Activated CD8-positive, alpha-beta memory T cell treated with anti-CD3 and anti-CD28 coated beads, Interleukin-2, amount 50 U/mL, for 1 hour (primary cell): ENCODE measurements at regions not wholly inside any gene's neighbourhood (a gene's known extent, or its start where the extent isn't known, plus 50 kb on each side); places are given as distances from the start of the nearest gene placed in this dataset.
"Not testable (repeated sequence)": the region's sequence is repeated elsewhere in the genome, so short reads cannot be mapped to it uniquely, and the experiment has no call there.

Experiments used
- DNase-seq: peaks from one replicate; pipeline ENCODE4 v3.0.0-alpha.2; 2020; ENCODE audit errors: extremely low read depth

DNA sequence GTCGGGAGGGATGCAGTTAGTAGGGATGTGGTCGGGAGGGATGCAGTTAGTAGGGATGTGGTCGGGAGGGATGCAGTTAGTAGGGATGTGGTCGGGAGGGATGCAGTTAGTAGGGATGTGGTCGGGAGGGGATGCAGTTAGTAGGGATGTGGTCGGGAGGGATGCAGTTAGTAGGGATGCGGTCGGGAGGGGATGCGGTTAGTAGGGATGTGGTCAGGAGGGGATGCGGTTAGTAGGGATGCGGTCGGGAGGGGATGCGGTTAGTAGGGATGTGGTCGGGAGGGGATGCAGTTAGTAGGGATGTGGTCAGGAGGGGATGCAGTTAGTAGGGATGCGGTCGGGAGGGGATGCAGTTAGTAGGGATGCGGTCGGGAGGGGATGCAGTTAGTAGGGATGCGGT, 96.2 kb downstream of the BDH1 start:
- DNase-seq, result not testable (repeated sequence)

DNA sequence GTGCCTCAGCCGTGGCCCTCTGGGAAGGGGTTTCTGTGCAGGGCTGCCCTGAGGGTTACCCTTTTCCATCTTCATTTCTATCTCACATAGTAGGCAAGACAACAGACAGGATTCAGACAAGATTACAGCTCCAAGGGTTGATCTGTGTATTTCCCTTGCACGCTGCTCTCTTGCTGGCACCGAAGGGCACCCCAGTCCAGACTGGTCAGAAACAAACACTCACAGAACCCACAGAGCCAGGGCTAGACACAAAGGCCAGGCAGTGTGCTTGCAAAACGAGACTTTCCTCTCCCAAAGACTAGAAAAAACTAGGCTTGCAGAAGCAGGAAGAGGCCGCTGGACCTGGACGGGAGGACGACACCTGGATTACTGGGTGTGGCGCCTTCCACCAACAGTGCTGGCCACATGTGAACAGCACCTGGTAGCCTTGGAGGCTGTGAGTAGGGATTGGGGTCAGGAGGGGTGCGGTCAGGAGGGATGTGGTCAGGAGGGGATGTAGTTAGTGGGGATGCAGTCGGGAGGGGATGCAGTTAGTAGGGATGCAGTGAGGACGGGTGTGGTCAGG, 96.8 kb downstream of the BDH1 start:
- no peak for DNase-seq

- no peak for DNase-seq
Measured at GRCh38 chr3:197458179-197458707, 97.5 kb downstream of the BDH1 start.

- DNase-seq, result no peak
Measured at GRCh38 chr3:197456261-197457091, 99.3 kb downstream of the BDH1 start.

GRCh38 chr3:197454841-197455240, 100.9 kb downstream of the BDH1 start:
- not testable (repeated sequence) for DNase-seq

- no peak for DNase-seq
Measured at GRCh38 chr3:197454014-197454413, 101.8 kb downstream of the BDH1 start.

- DNase-seq, result no peak
Measured at GRCh38 chr3:197450810-197451209, 105.0 kb downstream of the BDH1 start.

DNA sequence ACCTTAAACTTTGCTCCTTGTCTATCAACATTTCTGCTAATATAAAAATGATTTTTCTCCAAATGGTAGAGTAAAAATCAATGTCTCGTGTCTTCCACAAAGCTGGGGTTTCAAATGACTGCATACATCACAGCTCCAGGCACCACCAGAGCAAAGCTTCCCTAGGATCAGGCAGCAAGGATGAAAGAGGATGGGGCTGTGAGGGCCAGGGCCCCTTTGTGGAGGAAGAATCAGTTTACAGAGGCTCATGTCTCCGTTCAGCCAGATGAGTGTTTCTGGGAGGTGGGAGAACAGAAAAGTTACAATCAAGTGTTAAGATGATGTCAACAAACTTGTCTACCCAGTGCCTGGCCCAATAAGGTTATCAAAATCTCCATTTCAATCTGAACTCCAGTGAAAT, 105.5 kb downstream of the BDH1 start:
- DNase-seq, result no peak

GRCh38 chr3:197449181-197449580, 106.6 kb downstream of the BDH1 start:
- not testable (repeated sequence) for DNase-seq

DNA sequence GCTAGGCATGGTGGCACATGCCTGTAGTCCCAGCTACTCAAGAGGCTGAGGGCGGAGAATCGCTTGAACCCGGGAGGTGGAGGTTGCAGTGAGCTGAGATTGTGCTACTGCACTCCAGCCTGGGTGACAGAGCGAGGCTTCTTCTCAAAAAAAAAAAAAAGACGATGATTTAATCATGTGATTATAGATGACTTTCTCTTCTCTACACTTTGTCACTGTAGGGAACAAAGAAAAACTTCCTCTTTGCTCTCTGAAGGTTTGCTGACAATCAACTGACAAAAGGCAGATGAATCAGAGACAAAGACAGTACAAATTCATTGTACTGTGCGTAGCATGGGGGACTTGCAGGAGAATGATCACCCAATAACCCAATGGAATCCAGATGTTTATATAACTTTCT, 108.0 kb downstream of the BDH1 start:
- DNase-seq, result not testable (repeated sequence)

DNA sequence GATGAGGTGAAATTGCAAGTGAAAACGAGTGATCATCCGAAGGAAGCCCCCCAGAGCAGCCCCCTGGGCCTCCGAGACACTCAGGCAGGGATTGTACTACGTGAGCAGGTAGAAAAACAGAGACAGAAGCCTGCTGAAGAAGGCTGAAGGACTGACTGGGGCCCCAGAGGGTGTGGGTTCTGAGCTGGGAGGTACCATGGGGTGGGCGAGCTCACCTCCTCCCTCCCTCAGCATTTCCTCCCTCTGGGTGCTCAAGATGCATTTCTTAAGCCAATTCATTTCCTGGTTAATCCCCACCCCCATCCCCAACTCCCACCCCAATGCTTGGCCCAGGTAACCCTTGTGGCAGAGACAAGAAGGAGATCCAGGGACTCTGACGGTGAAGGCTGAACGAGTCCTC, 108.7 kb downstream of the BDH1 start:
- DNase-seq, result no peak

GRCh38 chr3:197446700-197447056, 109.1 kb downstream of the BDH1 start:
- no peak for DNase-seq

DNA sequence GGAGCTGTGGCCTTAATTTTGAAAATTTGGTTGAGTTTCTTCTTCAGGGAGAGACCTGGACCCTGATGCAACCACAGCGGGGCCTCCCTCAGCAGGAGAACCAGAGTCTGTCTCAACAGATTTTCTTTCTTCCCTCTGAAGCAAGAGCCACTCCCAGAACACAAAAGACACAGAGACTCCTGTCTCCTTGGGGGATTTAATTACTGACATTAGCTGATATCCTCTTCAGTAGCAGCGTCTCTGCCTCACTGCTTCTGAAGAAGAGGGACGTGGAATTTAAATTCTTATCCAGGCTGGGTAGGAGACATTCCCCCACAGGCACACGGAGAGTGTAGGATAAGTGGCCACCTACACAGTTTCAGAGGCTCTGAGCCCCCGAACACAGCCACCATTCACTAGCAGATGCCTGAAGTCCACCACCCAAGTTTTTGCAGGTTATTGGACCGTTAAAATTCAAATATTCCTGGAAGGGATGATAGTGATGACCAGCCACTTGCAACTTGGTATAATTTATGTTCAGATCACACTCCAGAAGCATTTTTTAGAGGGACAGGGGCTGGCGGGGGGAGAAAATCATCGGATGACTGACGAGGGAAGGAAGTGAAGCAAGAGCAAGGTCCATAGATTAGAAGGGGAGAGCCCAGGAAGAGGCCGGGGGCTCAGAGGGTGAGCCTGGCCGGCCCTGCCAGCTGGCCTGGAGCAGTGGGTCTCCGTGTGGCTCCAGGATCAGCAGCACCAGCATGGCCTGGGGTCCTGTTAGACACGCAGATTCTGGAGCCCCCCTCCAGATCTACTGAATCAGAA, 109.7 kb downstream of the BDH1 start:
- no peak for DNase-seq

DNA sequence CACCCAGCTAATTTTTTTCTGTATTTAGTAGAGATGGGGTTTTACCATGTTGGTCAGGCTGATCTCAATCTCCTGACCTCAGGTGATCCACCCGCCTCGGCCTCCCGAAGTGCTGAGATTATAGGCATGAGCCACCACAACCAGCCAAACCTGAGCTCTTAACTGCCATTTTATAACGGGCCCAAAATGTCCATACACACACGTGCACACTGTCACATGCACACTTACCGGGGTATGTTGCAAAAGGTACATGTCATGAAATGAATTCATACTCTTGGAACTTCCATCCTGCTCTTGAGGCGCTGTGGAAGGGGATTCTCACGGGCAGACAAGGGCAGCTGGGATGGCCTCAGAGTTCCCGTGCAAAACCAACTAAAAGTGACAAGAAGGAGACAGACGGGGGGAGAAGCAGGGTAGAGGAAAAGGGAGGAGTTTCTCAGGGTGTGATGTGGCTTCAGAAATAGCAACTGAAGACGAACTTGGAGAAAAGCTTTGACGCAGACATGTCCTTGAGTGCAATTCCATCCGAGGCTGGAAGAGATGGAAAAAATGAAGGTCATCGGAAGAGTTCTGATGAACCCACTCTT, 110.9 kb downstream of the BDH1 start:
- DNase-seq, result no peak

- no peak for DNase-seq
Measured at GRCh38 chr3:197443506-197443905, 112.3 kb downstream of the BDH1 start.

GRCh38 chr3:197440717-197441303, 115.0 kb downstream of the BDH1 start:
- no peak for DNase-seq

- no peak for DNase-seq
Measured at GRCh38 chr3:197438906-197439305, 116.9 kb downstream of the BDH1 start.

GRCh38 chr3:197435426-197435825, 120.3 kb downstream of the BDH1 start:
- no peak for DNase-seq

GRCh38 chr3:197434830-197435229, 120.9 kb downstream of the BDH1 start:
- no peak for DNase-seq

GRCh38 chr3:197432384-197433127, 123.2 kb downstream of the BDH1 start:
- no peak for DNase-seq

DNA sequence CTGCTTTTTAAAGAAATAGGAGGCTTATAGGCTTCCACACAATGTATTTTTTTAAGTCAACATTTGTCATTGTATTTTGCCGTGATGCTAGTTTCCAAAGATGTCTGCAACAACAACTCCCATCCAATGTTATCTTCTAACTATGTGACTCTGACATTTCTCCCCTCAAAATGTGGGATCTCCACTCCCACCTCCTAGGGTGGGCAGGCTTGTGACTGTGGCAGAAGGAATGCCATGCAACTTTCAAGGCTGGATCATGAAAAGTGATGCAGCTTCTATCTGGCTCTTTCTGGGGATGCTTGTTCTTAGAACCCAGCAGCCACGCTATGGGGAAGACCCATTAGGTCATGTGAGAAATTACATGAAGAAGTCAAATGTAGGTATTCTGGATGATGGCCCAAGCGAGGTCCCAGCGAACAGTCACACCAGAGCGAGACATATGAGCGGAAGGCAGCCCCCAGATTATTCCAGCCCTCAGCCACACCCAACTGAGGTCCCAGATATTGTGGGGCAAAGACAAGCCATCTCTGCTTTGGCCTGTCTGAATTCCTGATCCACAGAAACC, 124.3 kb downstream of the BDH1 start:
- no peak for DNase-seq
